ENCODE measurements at regions not wholly inside any gene's neighbourhood (a gene's known extent, or its start where the extent isn't known, plus 50 kb on each side); places are given as distances from the start of the nearest gene placed in this dataset.

DNA sequence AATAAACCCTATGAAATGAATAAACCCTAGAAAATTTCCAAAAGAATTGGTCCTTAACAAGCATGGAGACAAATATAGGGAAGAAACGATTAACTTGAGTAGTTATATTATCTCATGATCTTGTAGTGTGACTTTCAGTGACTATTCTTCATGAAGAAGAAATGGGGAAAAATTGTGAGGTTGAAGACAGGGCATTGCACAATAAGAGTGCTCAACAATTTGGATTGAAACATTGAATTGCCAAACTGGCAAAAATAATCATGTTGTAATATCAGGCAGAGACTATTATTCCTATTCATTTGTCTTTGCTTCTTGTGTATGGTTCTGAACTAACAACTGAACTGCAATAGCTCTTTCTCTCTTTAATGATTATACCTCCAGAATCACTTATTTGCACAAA is 605.1 kb downstream of the PCDH7 start:
- no peak overlapping the region for H3K27ac ChIP-seq
- TF ChIP-seq, protein P1, sequence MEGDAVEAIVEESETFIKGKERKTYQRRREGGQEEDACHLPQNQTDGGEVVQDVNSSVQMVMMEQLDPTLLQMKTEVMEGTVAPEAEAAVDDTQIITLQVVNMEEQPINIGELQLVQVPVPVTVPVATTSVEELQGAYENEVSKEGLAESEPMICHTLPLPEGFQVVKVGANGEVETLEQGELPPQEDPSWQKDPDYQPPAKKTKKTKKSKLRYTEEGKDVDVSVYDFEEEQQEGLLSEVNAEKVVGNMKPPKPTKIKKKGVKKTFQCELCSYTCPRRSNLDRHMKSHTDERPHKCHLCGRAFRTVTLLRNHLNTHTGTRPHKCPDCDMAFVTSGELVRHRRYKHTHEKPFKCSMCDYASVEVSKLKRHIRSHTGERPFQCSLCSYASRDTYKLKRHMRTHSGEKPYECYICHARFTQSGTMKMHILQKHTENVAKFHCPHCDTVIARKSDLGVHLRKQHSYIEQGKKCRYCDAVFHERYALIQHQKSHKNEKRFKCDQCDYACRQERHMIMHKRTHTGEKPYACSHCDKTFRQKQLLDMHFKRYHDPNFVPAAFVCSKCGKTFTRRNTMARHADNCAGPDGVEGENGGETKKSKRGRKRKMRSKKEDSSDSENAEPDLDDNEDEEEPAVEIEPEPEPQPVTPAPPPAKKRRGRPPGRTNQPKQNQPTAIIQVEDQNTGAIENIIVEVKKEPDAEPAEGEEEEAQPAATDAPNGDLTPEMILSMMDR (IDR thresholded peaks at IDR 0.05): no peak
- no peak for DNase-seq (ENCODE audit: low spot score)
- no peak overlapping the region for H3K4me3 ChIP-seq

DNA sequence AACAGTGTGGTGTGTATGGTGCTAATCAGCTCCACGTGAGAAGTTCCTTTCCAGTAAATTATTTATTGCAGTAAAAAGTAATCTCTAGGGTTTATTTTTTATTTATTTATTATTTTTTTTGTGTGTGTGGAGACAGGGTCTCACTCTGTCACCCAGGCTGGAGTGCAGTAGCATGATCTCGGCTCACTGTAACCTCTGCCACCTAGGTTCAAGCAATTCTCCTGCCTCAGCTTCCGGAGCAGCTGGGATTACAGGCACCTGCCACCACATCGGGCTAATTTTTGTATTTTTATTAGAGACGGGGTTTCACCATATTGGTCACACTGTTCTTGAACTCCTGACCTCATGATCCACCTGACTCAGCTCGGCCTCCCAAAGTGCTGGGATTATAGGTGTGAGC is 606.9 kb downstream of the PCDH7 start:
- Histone ChIP-seq H3K4me3 (no peak overlapping the region), H3K27ac (no peak overlapping the region)
- no peak for DNase-seq (ENCODE audit: low spot score)
- TF ChIP-seq, protein P1 (IDR thresholded peaks at IDR 0.05): no peak

DNA sequence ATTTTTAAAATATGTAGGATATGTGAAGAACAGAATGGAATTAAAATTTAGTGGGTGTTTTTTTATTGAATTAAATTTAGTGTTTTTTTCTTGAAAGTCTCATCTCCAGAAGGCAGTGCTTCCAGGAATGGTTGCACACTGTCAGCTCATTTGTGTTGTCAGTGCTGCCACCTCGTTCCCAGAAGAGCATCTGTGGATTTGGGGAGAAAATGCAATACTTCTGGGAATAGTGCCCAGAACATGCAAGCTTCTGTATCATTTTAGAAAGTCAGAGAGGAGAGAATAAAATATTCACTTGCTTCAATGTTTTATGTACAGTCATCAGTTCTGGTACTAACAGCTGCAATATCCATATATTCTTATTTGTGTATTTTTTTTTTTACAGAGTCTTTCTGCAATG is 608.8 kb downstream of the PCDH7 start:
- Histone ChIP-seq H3K27ac (no peak overlapping the region), H3K4me3 (no peak overlapping the region)
- DNase-seq (ENCODE audit: low spot score): no peak
- TF ChIP-seq, protein P1 (IDR thresholded peaks at IDR 0.05): no peak

DNA sequence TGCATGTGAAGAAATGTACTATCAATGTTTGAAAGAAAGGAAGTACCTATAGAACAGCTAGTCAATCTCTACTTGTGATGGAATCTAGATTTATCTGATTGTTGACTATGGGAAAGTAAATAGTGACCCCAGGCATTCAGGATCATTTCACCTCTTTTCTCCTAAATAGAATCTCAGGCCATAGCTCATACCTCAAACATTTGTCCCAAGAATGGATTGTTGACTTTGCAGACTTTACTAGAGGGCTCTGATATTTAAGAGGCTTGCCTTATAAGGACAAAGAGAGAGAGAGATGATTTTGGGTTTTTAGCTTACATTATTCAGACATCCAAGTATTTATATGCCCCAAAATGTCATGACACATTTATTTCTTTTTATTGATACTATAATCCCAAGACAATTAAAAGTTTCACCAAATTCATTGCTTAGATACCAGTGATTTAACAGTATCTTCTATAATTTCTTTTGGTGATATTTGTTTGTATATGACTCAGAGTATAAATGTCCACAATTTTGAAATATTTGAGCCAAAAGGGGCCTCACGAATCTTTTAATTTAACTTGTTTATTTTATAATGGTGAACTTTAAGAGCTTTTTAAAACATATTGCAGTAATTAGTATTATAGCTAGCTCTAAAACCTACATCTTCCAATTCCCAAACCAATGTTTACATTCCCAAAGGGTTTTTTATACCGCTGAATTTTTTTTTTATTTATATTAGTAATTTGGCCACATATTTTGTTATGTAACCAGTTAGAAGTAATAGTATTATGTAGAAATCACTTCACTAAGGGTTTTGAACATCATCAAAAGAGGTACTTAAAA is 614.1 kb downstream of the PCDH7 start:
- TF ChIP-seq, protein P1 (IDR thresholded peaks at IDR 0.05): no peak
- DNase-seq (ENCODE audit: low spot score): no peak
- Histone ChIP-seq H3K4me3 (no peak overlapping the region), H3K27ac (no peak overlapping the region)

DNA sequence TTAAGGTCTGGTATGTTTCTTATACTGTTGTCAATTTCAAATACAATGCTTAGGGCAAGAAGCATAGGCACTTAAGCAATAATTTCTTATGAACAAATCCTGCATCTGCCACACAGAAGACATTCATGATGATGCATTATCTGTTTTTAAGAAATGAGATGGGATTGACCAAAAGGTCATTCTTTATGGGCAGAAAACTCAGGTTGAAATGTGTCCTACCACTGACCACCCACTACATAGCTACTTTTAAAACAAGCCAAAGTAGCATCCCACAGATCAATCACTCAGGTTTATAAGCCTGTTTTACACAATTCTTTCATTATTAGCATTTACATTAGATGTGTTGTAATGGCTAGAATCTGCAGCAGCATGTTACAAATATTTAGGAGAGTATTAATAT is 617.8 kb downstream of the PCDH7 start:
- Histone ChIP-seq H3K4me3 (no peak overlapping the region), H3K27ac (no peak overlapping the region)
- DNase-seq (ENCODE audit: low spot score): no peak
- TF ChIP-seq, protein P1 (IDR thresholded peaks at IDR 0.05): no peak

DNA sequence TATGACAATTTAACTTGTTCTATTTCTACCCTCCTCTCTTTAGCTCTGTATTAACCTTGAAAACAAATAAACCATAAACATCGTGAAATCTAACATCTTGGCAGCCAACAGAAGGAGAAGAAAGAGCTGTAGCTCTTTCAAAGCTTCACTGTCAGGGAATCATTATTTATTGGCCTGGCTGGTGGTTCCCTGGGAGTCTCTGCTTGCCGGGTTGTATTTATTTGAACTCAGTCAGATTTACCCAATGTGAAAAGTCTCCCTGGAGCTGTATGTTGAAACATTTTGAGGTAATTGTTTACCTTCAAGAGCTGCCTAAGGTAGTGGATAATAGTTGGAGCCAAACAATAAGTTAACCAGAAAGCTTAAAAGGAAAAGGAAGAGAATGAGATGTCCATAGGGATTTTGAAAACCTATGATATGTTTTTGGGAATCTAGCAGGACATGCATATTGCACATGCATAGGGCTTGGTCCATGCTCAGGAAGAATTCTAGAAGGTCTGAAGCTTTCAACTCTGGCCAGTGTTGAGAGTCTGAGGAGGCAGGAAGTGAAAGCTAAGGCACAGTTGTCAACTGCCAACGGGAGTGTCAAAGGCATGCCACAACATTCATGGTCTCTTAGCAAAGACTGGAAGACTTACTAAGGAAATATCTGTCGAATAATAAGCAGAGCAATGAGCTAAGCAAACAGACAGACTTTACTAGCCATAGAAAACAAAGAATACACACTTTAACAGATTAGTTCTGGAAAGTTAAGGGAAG is 621.6 kb downstream of the PCDH7 start:
- H3K4me3 ChIP-seq: no peak overlapping the region
- TF ChIP-seq, protein P1 (IDR thresholded peaks at IDR 0.05): no peak
- H3K27ac ChIP-seq: no peak overlapping the region
- no peak for DNase-seq (ENCODE audit: low spot score)
